ENCODE measurements at regions not wholly inside any gene's neighbourhood (a gene's known extent, or its start where the extent isn't known, plus 50 kb on each side); places are given as distances from the start of the nearest gene placed in this dataset.

- H3K27me3 Mint-ChIP-seq (ENCODE audit: low read depth), result no peaks in the 10 kb centered on the region
- no peak overlapping the region for H3K27ac Mint-ChIP-seq
- no peaks in the 10 kb centered on the region for H3K4me1 Mint-ChIP-seq (ENCODE audit: low read depth)
- no peaks in the 10 kb centered on the region for H3K36me3 Mint-ChIP-seq (ENCODE audit: low read depth)
- DNase-seq (ENCODE audit: low spot score), result no peak
- peaks cover 23% of the 10 kb centered on the region for H3K9me3 Mint-ChIP-seq
- no peak overlapping the region for H3K4me3 Mint-ChIP-seq
These were observed 1191.4 kb upstream of the PHF14 start for GRCh38 chr7:9782275-9782674.

DNA sequence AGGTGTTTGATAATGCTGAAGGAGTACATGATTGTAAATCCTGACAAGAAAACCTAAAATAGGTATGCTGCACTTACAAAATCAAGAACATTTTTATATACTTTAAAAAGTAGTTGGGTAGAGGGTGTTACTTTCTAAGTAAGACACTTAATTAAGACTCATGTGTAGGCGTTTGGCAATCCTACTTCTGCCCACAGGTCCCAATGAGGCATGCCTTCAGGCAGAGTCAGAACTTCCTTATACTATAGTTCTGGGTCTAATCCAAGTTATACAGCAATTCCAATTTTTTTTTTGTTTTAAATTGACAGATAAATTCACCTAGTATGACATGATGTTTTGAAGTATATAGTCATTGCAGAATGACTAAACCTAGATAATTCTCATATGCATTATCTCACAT lies 1188.5 kb upstream of the PHF14 start:
- no peaks in the 10 kb centered on the region for H3K36me3 Mint-ChIP-seq (ENCODE audit: low read depth)
- H3K4me3 Mint-ChIP-seq, result no peak overlapping the region
- H3K27ac Mint-ChIP-seq, result no peak overlapping the region
- H3K27me3 Mint-ChIP-seq (ENCODE audit: low read depth), result no peaks in the 10 kb centered on the region
- H3K9me3 Mint-ChIP-seq, result peaks cover 28% of the 10 kb centered on the region
- H3K4me1 Mint-ChIP-seq (ENCODE audit: low read depth), result no peaks in the 10 kb centered on the region
- no peak for DNase-seq (ENCODE audit: low spot score)

- H3K4me1 Mint-ChIP-seq (ENCODE audit: low read depth), result no peaks in the 10 kb centered on the region
- no peak overlapping the region for H3K27ac Mint-ChIP-seq
- H3K36me3 Mint-ChIP-seq (ENCODE audit: low read depth), result no peaks in the 10 kb centered on the region
- no peak overlapping the region for H3K4me3 Mint-ChIP-seq
- no peaks in the 10 kb centered on the region for H3K27me3 Mint-ChIP-seq (ENCODE audit: low read depth)
- peaks cover 27% of the 10 kb centered on the region for H3K9me3 Mint-ChIP-seq
- no peak for DNase-seq (ENCODE audit: low spot score)
These were observed 1177.4 kb upstream of the PHF14 start for GRCh38 chr7:9796241-9796640.

- H3K36me3 Mint-ChIP-seq (ENCODE audit: low read depth), result no peaks in the 10 kb centered on the region
- H3K27ac Mint-ChIP-seq, result no peak overlapping the region
- H3K9me3 Mint-ChIP-seq, result peaks cover 18% of the 10 kb centered on the region
- H3K4me1 Mint-ChIP-seq (ENCODE audit: low read depth), result no peaks in the 10 kb centered on the region
- DNase-seq (ENCODE audit: low spot score), result no peak
- no peak overlapping the region for H3K4me3 Mint-ChIP-seq
- H3K27me3 Mint-ChIP-seq (ENCODE audit: low read depth), result no peaks in the 10 kb centered on the region
These were observed 1151.0 kb upstream of the PHF14 start for GRCh38 chr7:9822458-9823290.

GRCh38 chr7:9835199-9835598 lies 1138.5 kb upstream of the PHF14 start:
- DNase-seq (ENCODE audit: low spot score), result no peak
- Mint-ChIP-seq H3K4me1 (ENCODE audit: low read depth) (no peaks in the 10 kb centered on the region), H3K9me3 (peaks cover 18% of the 10 kb centered on the region), H3K4me3 (no peak overlapping the region), H3K36me3 (ENCODE audit: low read depth) (no peaks in the 10 kb centered on the region), H3K27ac (no peak overlapping the region), H3K27me3 (ENCODE audit: low read depth) (no peaks in the 10 kb centered on the region)

DNA sequence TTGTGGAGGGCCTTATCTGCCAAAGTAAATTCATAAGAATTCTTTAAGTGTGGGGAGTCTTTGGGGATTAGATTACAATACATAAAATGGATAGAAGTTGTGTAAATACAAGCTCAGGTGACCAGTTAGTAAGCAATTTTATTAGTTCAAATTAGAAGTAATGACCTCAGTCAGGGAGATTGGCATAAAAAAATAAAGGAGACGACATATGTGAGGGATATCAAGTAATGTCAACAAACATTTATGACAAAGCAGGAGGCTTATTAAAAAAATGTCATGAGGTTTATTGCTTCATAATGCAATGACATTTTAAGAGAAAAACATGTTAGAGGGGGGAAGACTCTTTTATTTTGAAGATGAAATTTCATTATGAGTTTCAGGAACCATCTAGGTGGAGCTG lies 1137.0 kb upstream of the PHF14 start:
- peaks cover 18% of the 10 kb centered on the region for H3K9me3 Mint-ChIP-seq
- H3K4me1 Mint-ChIP-seq (ENCODE audit: low read depth), result no peaks in the 10 kb centered on the region
- H3K27ac Mint-ChIP-seq, result no peak overlapping the region
- DNase-seq (ENCODE audit: low spot score), result no peak
- H3K4me3 Mint-ChIP-seq, result no peak overlapping the region
- H3K36me3 Mint-ChIP-seq (ENCODE audit: low read depth), result no peaks in the 10 kb centered on the region
- no peaks in the 10 kb centered on the region for H3K27me3 Mint-ChIP-seq (ENCODE audit: low read depth)

DNA sequence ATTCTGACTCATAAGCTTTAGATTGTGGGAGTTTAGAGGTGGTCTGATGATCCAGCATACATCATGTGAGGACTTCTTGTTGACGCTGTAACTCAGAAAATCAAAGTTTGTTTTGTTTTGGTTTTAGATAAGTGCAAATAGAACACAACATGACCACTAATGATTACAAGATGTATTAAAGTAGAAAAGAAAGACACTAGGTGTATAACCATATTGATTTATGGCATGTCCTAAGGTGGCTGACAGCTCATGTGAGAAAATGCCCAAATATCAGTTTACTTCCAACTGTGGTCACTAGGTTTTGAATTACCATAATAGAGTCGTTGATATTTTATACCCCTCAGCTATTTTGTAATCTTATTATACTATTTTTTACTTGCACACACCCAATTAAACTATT lies 1131.4 kb upstream of the PHF14 start:
- no peak overlapping the region for H3K4me3 Mint-ChIP-seq

GRCh38 chr7:9846902-9847301 lies 1126.8 kb upstream of the PHF14 start:
- no peaks in the 10 kb centered on the region for H3K27me3 Mint-ChIP-seq (ENCODE audit: low read depth)
- DNase-seq (ENCODE audit: low spot score), result no peak
- H3K36me3 Mint-ChIP-seq (ENCODE audit: low read depth), result no peaks in the 10 kb centered on the region
- no peak overlapping the region for H3K27ac Mint-ChIP-seq
- H3K9me3 Mint-ChIP-seq, result peaks cover 3% of the 10 kb centered on the region
- no peaks in the 10 kb centered on the region for H3K4me1 Mint-ChIP-seq (ENCODE audit: low read depth)
- H3K4me3 Mint-ChIP-seq, result no peak overlapping the region

More for the DNA sequence above, 1131.4 kb upstream of the PHF14 start:
- no peaks in the 10 kb centered on the region for H3K27me3 Mint-ChIP-seq (ENCODE audit: low read depth)
- H3K4me1 Mint-ChIP-seq (ENCODE audit: low read depth), result no peaks in the 10 kb centered on the region
- peaks cover 9% of the 10 kb centered on the region for H3K9me3 Mint-ChIP-seq
- H3K36me3 Mint-ChIP-seq (ENCODE audit: low read depth), result no peaks in the 10 kb centered on the region
- no peak overlapping the region for H3K27ac Mint-ChIP-seq
- no peak for DNase-seq (ENCODE audit: low spot score)

- H3K27me3 Mint-ChIP-seq (ENCODE audit: low read depth), result no peaks in the 10 kb centered on the region
- DNase-seq (ENCODE audit: low spot score), result no peak
- H3K27ac Mint-ChIP-seq, result no peak overlapping the region
- H3K9me3 Mint-ChIP-seq, result peaks cover 16% of the 10 kb centered on the region
- no peak overlapping the region for H3K4me3 Mint-ChIP-seq
- no peaks in the 10 kb centered on the region for H3K4me1 Mint-ChIP-seq (ENCODE audit: low read depth)
- H3K36me3 Mint-ChIP-seq (ENCODE audit: low read depth), result no peaks in the 10 kb centered on the region
These were observed 1119.1 kb upstream of the PHF14 start for GRCh38 chr7:9854605-9855004.

DNA sequence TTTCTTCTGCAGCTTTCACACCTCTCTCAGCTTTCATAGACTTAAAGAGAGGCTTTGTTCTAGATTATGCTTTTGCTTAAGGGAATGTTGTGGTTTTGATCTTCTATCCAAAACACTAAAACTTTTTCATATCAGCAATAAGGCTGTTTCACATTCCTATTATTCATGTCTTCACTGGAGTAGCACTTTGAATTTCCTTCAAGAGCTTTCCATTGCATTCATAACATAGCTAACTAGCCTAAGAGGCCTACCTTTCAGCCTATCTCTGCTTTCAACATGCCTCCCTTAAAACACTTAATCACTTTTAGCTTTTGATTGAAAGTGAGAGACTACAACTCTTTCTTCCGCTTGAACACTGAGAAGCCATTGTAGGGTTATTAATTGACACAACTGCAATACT lies 1117.0 kb upstream of the PHF14 start:
- Mint-ChIP-seq H3K27me3 (ENCODE audit: low read depth) (no peaks in the 10 kb centered on the region), H3K36me3 (ENCODE audit: low read depth) (no peaks in the 10 kb centered on the region), H3K27ac (no peak overlapping the region), H3K4me1 (ENCODE audit: low read depth) (no peaks in the 10 kb centered on the region), H3K9me3 (peaks cover 30% of the 10 kb centered on the region), H3K4me3 (no peak overlapping the region)
- no peak for DNase-seq (ENCODE audit: low spot score)

GRCh38 chr7:9863545-9863944 lies 1110.1 kb upstream of the PHF14 start:
- H3K9me3 Mint-ChIP-seq, result peaks cover 28% of the 10 kb centered on the region
- no peak overlapping the region for H3K4me3 Mint-ChIP-seq
- H3K27me3 Mint-ChIP-seq (ENCODE audit: low read depth), result no peaks in the 10 kb centered on the region
- no peaks in the 10 kb centered on the region for H3K4me1 Mint-ChIP-seq (ENCODE audit: low read depth)
- no peaks in the 10 kb centered on the region for H3K36me3 Mint-ChIP-seq (ENCODE audit: low read depth)
- DNase-seq (ENCODE audit: low spot score), result no peak
- H3K27ac Mint-ChIP-seq, result no peak overlapping the region

- Mint-ChIP-seq H3K4me3 (no peak overlapping the region), H3K27ac (no peak overlapping the region), H3K36me3 (ENCODE audit: low read depth) (no peaks in the 10 kb centered on the region), H3K27me3 (ENCODE audit: low read depth) (no peaks in the 10 kb centered on the region), H3K4me1 (ENCODE audit: low read depth) (no peaks in the 10 kb centered on the region), H3K9me3 (peaks cover 11% of the 10 kb centered on the region)
- no peak for DNase-seq (ENCODE audit: low spot score)
These were observed 1104.5 kb upstream of the PHF14 start for GRCh38 chr7:9869151-9869550.

GRCh38 chr7:9869566-9869965 lies 1104.1 kb upstream of the PHF14 start:
- Mint-ChIP-seq H3K4me3 (no peak overlapping the region), H3K27me3 (ENCODE audit: low read depth) (no peaks in the 10 kb centered on the region), H3K9me3 (peaks cover 11% of the 10 kb centered on the region), H3K4me1 (ENCODE audit: low read depth) (no peaks in the 10 kb centered on the region), H3K36me3 (ENCODE audit: low read depth) (no peaks in the 10 kb centered on the region), H3K27ac (no peak overlapping the region)
- no peak for DNase-seq (ENCODE audit: low spot score)

- Mint-ChIP-seq H3K27me3 (ENCODE audit: low read depth) (no peaks in the 10 kb centered on the region), H3K4me3 (no peak overlapping the region)
These were observed 1103.0 kb upstream of the PHF14 start for GRCh38 chr7:9870674-9871073.

DNA sequence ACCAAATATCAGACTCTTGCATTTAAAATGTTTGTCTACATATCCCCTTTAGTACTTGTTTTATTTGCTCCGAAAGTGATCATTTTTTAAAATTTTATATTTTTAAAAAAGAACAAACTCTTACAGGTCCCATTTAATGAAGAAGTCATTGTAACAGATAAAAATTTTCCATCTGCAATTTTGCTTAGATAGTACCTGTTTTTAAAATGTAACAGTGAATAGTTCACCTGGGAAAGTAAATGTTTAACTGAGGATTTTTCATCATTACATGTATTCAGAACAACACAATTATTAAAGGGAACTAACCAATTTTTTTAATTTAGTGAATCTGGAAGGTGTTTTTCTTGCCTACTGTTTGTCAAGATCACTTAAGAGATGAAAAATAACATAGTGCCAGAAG lies 1099.5 kb upstream of the PHF14 start:
- H3K4me3 Mint-ChIP-seq, result no peak overlapping the region
- peaks cover 19% of the 10 kb centered on the region for H3K9me3 Mint-ChIP-seq
- no peak overlapping the region for H3K27ac Mint-ChIP-seq
- no peaks in the 10 kb centered on the region for H3K27me3 Mint-ChIP-seq (ENCODE audit: low read depth)
- H3K36me3 Mint-ChIP-seq (ENCODE audit: low read depth), result no peaks in the 10 kb centered on the region
- no peak for DNase-seq (ENCODE audit: low spot score)
- no peaks in the 10 kb centered on the region for H3K4me1 Mint-ChIP-seq (ENCODE audit: low read depth)

More at GRCh38 chr7:9870674-9871073, 1103.0 kb upstream of the PHF14 start:
- H3K9me3 Mint-ChIP-seq, result peaks cover 12% of the 10 kb centered on the region
- no peaks in the 10 kb centered on the region for H3K4me1 Mint-ChIP-seq (ENCODE audit: low read depth)
- H3K36me3 Mint-ChIP-seq (ENCODE audit: low read depth), result no peaks in the 10 kb centered on the region
- no peak overlapping the region for H3K27ac Mint-ChIP-seq
- DNase-seq (ENCODE audit: low spot score), result no peak

Data from T-helper 2 cell treated with Interferon-gamma antibody and Interleukin-4, amounts not matched to agents 5 μg/mL and 100 μg/mL, for 36 hours (primary cell).